Esophagus muscularis mucosa (tissue), 4 donors: ENCODE measurements at regions not wholly inside any gene's neighbourhood (a gene's known extent, or its start where the extent isn't known, plus 50 kb on each side); places are given as distances from the start of the nearest gene placed in this dataset.

Source experiments
- DNase-seq: peaks from one replicate; pipeline ENCODE4 v3.0.0-alpha.2; 2017; ENCODE audit errors: extremely low spot score
- H3K27ac ChIP-seq, 4 donors: fragments of 200-600 bp; sonication (generic); replicated peaks in 1 of 4; 1 replicate in 3 of 4; 2 replicates in 1 of 4; pipeline ENCODE4 v1.5.1; 2016 to 2019; ENCODE audit warnings: mild to moderate bottlenecking in 1 of 4
- H3K27me3 ChIP-seq, 4 donors: fragments of 200-600 bp; sonication (generic); one replicate each; pipeline versions ENCODE4 v1.5.1 to v1.6.0; 2016 to 2019
- H3K36me3 ChIP-seq, 4 donors: fragments of 200-600 bp; sonication (generic); one replicate each; pipeline ENCODE4 v1.5.1; 2016 to 2019
- H3K4me1 ChIP-seq, 4 donors: fragments of 200-600 bp; sonication (generic); one replicate each; pipeline ENCODE4 v1.5.1; 2016 to 2019
- H3K4me3 ChIP-seq, 4 donors: fragments of 200-600 bp; sonication (generic); 1 replicate in 2 of 4; 2 replicates in 2 of 4; pipeline ENCODE4 v1.5.1; 2016 to 2019; ENCODE audit warnings: mild to moderate bottlenecking in 4 of 4, moderate library complexity in 1 of 4
- H3K9me3 ChIP-seq, 4 donors: fragments of 200-600 bp; sonication (generic); 1 replicate in 3 of 4; 2 replicates in 1 of 4; pipeline ENCODE4 v1.5.1; 2016 to 2019
- EP300 ChIP-seq: sonication (generic); formaldehyde crosslinking; IDR thresholded peaks from one replicate; pipeline ENCODE4 v1.6.1; 2017; ENCODE audit warnings: antibody characterized with exemption
- POLR2A ChIP-seq: fragments of 450-650 bp; IDR thresholded peaks from one replicate; pipeline ENCODE4 v1.6.1; 2017; ENCODE audit warnings: antibody characterized with exemption, moderate library complexity, mild to moderate bottlenecking, low read depth
- POLR2AphosphoS5 ChIP-seq, 2 donors: sonication (generic); formaldehyde crosslinking; IDR thresholded peaks; one replicate each; pipeline ENCODE4 v1.6.1; 2017; ENCODE audit warnings: antibody characterized with exemption in 2 of 2
- WGBS: methylation state at CpG from one replicate; pipeline ENCODE4 v1.1.5; 2018; 5-methylcytosine and 5-hydroxymethylcytosine counted together
- intact Hi-C: fragments of 100-400 bp; cut with DNase I; formaldehyde crosslinking; loops from one replicate; pipeline ENCODE4 v1.15.1; 2023
- TF ChIP-seq, protein P1 (sequence below), 3 experiments: fragments of 200-600 bp in 2 of 3; fragments of 450-650 bp in 1 of 3; sonication (generic) in 2 of 3; IDR thresholded peaks; one replicate each; pipeline ENCODE4 v1.5.1; 2017 to 2019; ENCODE audit warnings: antibody characterized with exemption in 3 of 3, mild to moderate bottlenecking in 2 of 3, moderate library complexity in 1 of 3

GRCh38 chr7:106765727-106766355 is 99.2 kb upstream of the PIK3CG start:
- Histone ChIP-seq H3K36me3 (no peaks in the 10 kb centered on the region), H3K4me1 (peaks cover 0 to 38% (median 33%) of the 10 kb centered on the region in 4 donors), H3K27me3 (no peaks in the 10 kb centered on the region), H3K4me3 (no peak overlapping the region), H3K27ac (no peak overlapping the region), H3K9me3 (no peaks in the 10 kb centered on the region)
- DNase-seq, result no peak
- TF ChIP-seq POLR2A (no peak), EP300 (no peak), POLR2AphosphoS5 (IDR thresholded peaks at IDR 0.05) (no peak)
- TF ChIP-seq, protein P1, sequence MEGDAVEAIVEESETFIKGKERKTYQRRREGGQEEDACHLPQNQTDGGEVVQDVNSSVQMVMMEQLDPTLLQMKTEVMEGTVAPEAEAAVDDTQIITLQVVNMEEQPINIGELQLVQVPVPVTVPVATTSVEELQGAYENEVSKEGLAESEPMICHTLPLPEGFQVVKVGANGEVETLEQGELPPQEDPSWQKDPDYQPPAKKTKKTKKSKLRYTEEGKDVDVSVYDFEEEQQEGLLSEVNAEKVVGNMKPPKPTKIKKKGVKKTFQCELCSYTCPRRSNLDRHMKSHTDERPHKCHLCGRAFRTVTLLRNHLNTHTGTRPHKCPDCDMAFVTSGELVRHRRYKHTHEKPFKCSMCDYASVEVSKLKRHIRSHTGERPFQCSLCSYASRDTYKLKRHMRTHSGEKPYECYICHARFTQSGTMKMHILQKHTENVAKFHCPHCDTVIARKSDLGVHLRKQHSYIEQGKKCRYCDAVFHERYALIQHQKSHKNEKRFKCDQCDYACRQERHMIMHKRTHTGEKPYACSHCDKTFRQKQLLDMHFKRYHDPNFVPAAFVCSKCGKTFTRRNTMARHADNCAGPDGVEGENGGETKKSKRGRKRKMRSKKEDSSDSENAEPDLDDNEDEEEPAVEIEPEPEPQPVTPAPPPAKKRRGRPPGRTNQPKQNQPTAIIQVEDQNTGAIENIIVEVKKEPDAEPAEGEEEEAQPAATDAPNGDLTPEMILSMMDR (IDR thresholded peaks at IDR 0.05), result no peak
- 90% methylated on average over 5 of the region's 5 CpGs for WGBS
- intact Hi-C loops, result no loop called here

GRCh38 chr7:106766551-106766950 is 98.5 kb upstream of the PIK3CG start:
- TF ChIP-seq, protein P1 (IDR thresholded peaks at IDR 0.05), result no peak
- TF ChIP-seq POLR2AphosphoS5 (IDR thresholded peaks at IDR 0.05) (no peak), POLR2A (no peak), EP300 (no peak)
- Histone ChIP-seq H3K9me3 (no peaks in the 10 kb centered on the region), H3K27me3 (no peaks in the 10 kb centered on the region), H3K4me3 (no peak overlapping the region), H3K36me3 (no peaks in the 10 kb centered on the region), H3K4me1 (peaks cover 0 to 38% (median 33%) of the 10 kb centered on the region in 4 donors), H3K27ac (no peak overlapping the region)
- WGBS, result 66% methylated on average over 2 of the region's 2 CpGs
- intact Hi-C loops, result no loop called here
- no peak for DNase-seq

- no peaks in the 10 kb centered on the region for H3K9me3 ChIP-seq
- no peak for DNase-seq
- no peak overlapping the region for H3K27ac ChIP-seq
- TF ChIP-seq POLR2AphosphoS5 (IDR thresholded peaks at IDR 0.05) (no peak), POLR2A (no peak), EP300 (no peak)
- TF ChIP-seq, protein P1 (IDR thresholded peaks at IDR 0.05), result no peak
- H3K4me3 ChIP-seq, result no peak overlapping the region
- H3K36me3 ChIP-seq, result no peaks in the 10 kb centered on the region
- H3K4me1 ChIP-seq, result peaks cover 0 to 39% (median 33%) of the 10 kb centered on the region in 4 donors
- 62% methylated on average over 3 of the region's 3 CpGs for WGBS
- intact Hi-C loops, result no loop called here
- H3K27me3 ChIP-seq, result no peaks in the 10 kb centered on the region
Observed at GRCh38 chr7:106767078-106767477, 98.0 kb upstream of the PIK3CG start.

GRCh38 chr7:106767498-106768323 is 97.4 kb upstream of the PIK3CG start:
- Histone ChIP-seq H3K4me3 (peak overlapping the region in 3 of 4 donors; percentile 10 to 30 (median 21)), H3K4me1 (peaks cover 0 to 44% (median 33%) of the 10 kb centered on the region in 4 donors), H3K27me3 (no peaks in the 10 kb centered on the region), H3K9me3 (no peaks in the 10 kb centered on the region), H3K27ac (peak overlapping the region in 3 of 4 donors; percentile 17 to 57 (median 40)), H3K36me3 (no peaks in the 10 kb centered on the region)
- no peak for DNase-seq
- 61% methylated on average over 8 of the region's 8 CpGs for WGBS
- intact Hi-C loops, result no loop called here
- TF ChIP-seq, protein P1 (IDR thresholded peaks at IDR 0.05), result no peak
- TF ChIP-seq POLR2A, result no peak
